Uterus (tissue), 3 donors: ENCODE measurements at regions not wholly inside any gene's neighbourhood (a gene's known extent, or its start where the extent isn't known, plus 50 kb on each side); places are given as distances from the start of the nearest gene placed in this dataset.

Experiments
- DNase-seq, 2 donors: peaks; one replicate each; pipeline ENCODE4 v3.0.0-alpha.2; 2019 to 2020
- H3K27ac ChIP-seq, 2 donors: fragments of 200-600 bp; sonication (generic); 1 replicate in 1 of 2; 2 replicates in 1 of 2; pipeline ENCODE4 v1.5.1; 2016 to 2018
- H3K27me3 ChIP-seq, 2 donors: fragments of 200-600 bp; sonication (generic); one replicate each; pipeline ENCODE4 v1.5.1; 2018 to 2019; ENCODE audit warnings: control low read depth in 1 of 2
- H3K36me3 ChIP-seq, 2 donors: fragments of 200-600 bp; sonication (generic); one replicate each; pipeline ENCODE4 v1.5.1; 2019; ENCODE audit warnings: control low read depth in 1 of 2
- H3K4me1 ChIP-seq, 2 donors: fragments of 200-600 bp; sonication (generic); one replicate each; pipeline ENCODE4 v1.5.1; 2018 to 2019; ENCODE audit warnings: control low read depth in 1 of 2
- H3K4me3 ChIP-seq, 2 donors: fragments of 200-600 bp; sonication (generic); 1 replicate in 1 of 2; 2 replicates in 1 of 2; pipeline ENCODE4 v1.5.1; 2018 to 2019; ENCODE audit warnings: mild to moderate bottlenecking in 1 of 2
- H3K9me3 ChIP-seq, 2 donors: fragments of 200-600 bp; sonication (generic); one replicate each; pipeline ENCODE4 v1.5.1; 2019; ENCODE audit warnings: control low read depth in 1 of 2
- CTCF ChIP-seq, 4 experiments: fragments of 200-600 bp in 2 of 4; fragments of 450-650 bp in 2 of 4; sonication (generic) in 2 of 4; IDR thresholded peaks; one replicate each; pipeline ENCODE4 v1.5.1; 2016 to 2019; ENCODE audit warnings: antibody characterized with exemption in 4 of 4, mild to moderate bottlenecking in 2 of 4, moderate library complexity in 1 of 4
- POLR2A ChIP-seq, 2 donors: fragments of 450-650 bp; IDR thresholded peaks; one replicate each; pipeline ENCODE4 v1.6.1; 2016; ENCODE audit warnings: antibody characterized with exemption in 2 of 2, mild to moderate bottlenecking in 1 of 2, moderate library complexity in 1 of 2
- intact Hi-C: fragments of 100-400 bp; cut with DNase I; formaldehyde crosslinking; loops from one replicate; pipeline ENCODE4 v1.15.1; 2023; ENCODE audit warnings: low total_unique reads
- donor health status: DM: yes; HTN: yes; CAD: no.

- no peak overlapping the region for H3K4me3 ChIP-seq
Observed at GRCh38 chr12:127425474-127425873, 841.5 kb upstream of the TMEM132C start.

GRCh38 chr12:127428420-127428819 lies 838.5 kb upstream of the TMEM132C start:
- no peak overlapping the region for H3K4me3 ChIP-seq
- no peaks in the 10 kb centered on the region for H3K9me3 ChIP-seq
- no peaks in the 10 kb centered on the region for H3K4me1 ChIP-seq
- TF ChIP-seq POLR2A (IDR thresholded peaks at IDR 0.05): no peak
- no peak for TF ChIP-seq CTCF (IDR thresholded peaks at IDR 0.05)
- H3K27ac ChIP-seq: no peak overlapping the region
- H3K36me3 ChIP-seq: no peaks in the 10 kb centered on the region
- intact Hi-C loops: no loop called here
- no peak for DNase-seq
- no peaks in the 10 kb centered on the region for H3K27me3 ChIP-seq

More at GRCh38 chr12:127425474-127425873, 841.5 kb upstream of the TMEM132C start:
- intact Hi-C loops: no loop called here
- no peak overlapping the region for H3K27ac ChIP-seq
- no peaks in the 10 kb centered on the region for H3K36me3 ChIP-seq
- no peaks in the 10 kb centered on the region for H3K4me1 ChIP-seq
- TF ChIP-seq CTCF (IDR thresholded peaks at IDR 0.05) (no peak), POLR2A (IDR thresholded peaks at IDR 0.05) (no peak)
- H3K9me3 ChIP-seq: no peaks in the 10 kb centered on the region
- H3K27me3 ChIP-seq: no peaks in the 10 kb centered on the region
- no peak for DNase-seq

- H3K4me1 ChIP-seq: no peaks in the 10 kb centered on the region
- intact Hi-C loops: no loop called here
- no peak for DNase-seq
- H3K9me3 ChIP-seq: no peaks in the 10 kb centered on the region
- H3K27ac ChIP-seq: no peak overlapping the region
- H3K4me3 ChIP-seq: no peak overlapping the region
- no peak for TF ChIP-seq CTCF (IDR thresholded peaks at IDR 0.05)
- TF ChIP-seq POLR2A (IDR thresholded peaks at IDR 0.05): no peak
- no peaks in the 10 kb centered on the region for H3K27me3 ChIP-seq
- H3K36me3 ChIP-seq: no peaks in the 10 kb centered on the region
Observed at GRCh38 chr12:127429551-127430285, 837.3 kb upstream of the TMEM132C start.

- intact Hi-C loops: no loop called here
- DNase-seq: no peak
- Histone ChIP-seq H3K27ac (no peak overlapping the region), H3K27me3 (no peaks in the 10 kb centered on the region), H3K4me3 (no peak overlapping the region), H3K36me3 (no peaks in the 10 kb centered on the region), H3K4me1 (no peaks in the 10 kb centered on the region), H3K9me3 (no peaks in the 10 kb centered on the region)
- TF ChIP-seq POLR2A (IDR thresholded peaks at IDR 0.05) (no peak), CTCF (IDR thresholded peaks at IDR 0.05) (no peak)
Observed at GRCh38 chr12:127430401-127430800, 836.6 kb upstream of the TMEM132C start.

GRCh38 chr12:127431177-127431576 lies 835.8 kb upstream of the TMEM132C start:
- intact Hi-C loops: no loop called here
- H3K9me3 ChIP-seq: no peaks in the 10 kb centered on the region
- no peak for DNase-seq
- H3K36me3 ChIP-seq: no peaks in the 10 kb centered on the region
- no peaks in the 10 kb centered on the region for H3K27me3 ChIP-seq
- no peak overlapping the region for H3K27ac ChIP-seq
- TF ChIP-seq POLR2A (IDR thresholded peaks at IDR 0.05): no peak
- no peak for TF ChIP-seq CTCF (IDR thresholded peaks at IDR 0.05)
- H3K4me3 ChIP-seq: no peak overlapping the region
- no peaks in the 10 kb centered on the region for H3K4me1 ChIP-seq
